Neuron (in vitro differentiated cells): ENCODE measurements at regions not wholly inside any gene's neighbourhood (a gene's known extent, or its start where the extent isn't known, plus 50 kb on each side); places are given as distances from the start of the nearest gene placed in this dataset.
"Not testable (repeated sequence)": the region's sequence is repeated elsewhere in the genome, so short reads cannot be mapped to it uniquely, and the experiment has no call there.

ENCODE experiments used
- H2AFZ ChIP-seq: one replicate; pipeline ENCODE4 v1.6.1; 2013; ENCODE audit warnings: low read depth, mild to moderate bottlenecking, inconsistent platforms, low read length, moderate library complexity
- H3K27me3 ChIP-seq: one replicate; pipeline ENCODE4 v1.6.1; 2013; ENCODE audit warnings: low read length; ENCODE audit not compliant: insufficient read depth
- H3K36me3 ChIP-seq: one replicate; pipeline ENCODE4 v1.6.1; 2013; ENCODE audit warnings: low read length; ENCODE audit not compliant: insufficient read depth
- H3K4me1 ChIP-seq: one replicate; pipeline ENCODE4 v1.6.1; 2013; ENCODE audit warnings: low read length; ENCODE audit not compliant: insufficient read depth
- H3K4me3 ChIP-seq: 2 replicates; pipeline ENCODE4 v1.5.1; 2013; ENCODE audit warnings: mild to moderate bottlenecking, low read length, moderate library complexity
- H3K9me3 ChIP-seq: one replicate; pipeline ENCODE4 v1.6.1; 2013; ENCODE audit warnings: low read length

DNA sequence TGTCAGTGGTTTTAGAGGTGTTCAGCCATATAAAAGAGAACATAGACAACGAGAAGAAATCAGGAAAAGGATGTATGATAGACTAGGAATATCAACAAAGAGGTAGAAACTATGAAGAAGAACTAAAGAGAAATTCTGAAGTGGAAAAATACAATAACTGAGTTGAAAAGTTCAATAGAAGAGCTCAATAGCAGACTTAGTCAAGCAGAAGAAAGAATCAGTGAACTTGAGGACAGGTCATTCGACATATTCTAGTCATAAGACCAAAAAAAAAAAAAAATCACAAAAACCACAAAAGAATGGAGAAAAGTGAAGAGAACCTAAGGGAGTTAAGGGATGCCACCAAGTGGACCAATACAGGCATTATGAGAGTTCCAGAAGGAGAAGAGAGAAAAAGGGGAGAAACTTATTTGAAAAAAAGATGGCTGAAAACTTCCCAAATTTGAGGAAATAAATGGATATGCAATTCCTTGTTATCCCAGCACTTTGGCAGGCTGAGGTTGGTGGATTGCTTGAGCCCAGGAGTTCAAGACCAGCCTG lies 321.2 kb downstream of the ABCC12 start:
- H3K4me3 ChIP-seq: no peak overlapping the region
- H3K9me3 ChIP-seq: peaks cover 3% of the 10 kb centered on the region
- no peak overlapping the region for H2AFZ ChIP-seq
- no peaks in the 10 kb centered on the region for H3K4me1 ChIP-seq
- peaks cover 2% of the 10 kb centered on the region for H3K27me3 ChIP-seq
- no peaks in the 10 kb centered on the region for H3K36me3 ChIP-seq

DNA sequence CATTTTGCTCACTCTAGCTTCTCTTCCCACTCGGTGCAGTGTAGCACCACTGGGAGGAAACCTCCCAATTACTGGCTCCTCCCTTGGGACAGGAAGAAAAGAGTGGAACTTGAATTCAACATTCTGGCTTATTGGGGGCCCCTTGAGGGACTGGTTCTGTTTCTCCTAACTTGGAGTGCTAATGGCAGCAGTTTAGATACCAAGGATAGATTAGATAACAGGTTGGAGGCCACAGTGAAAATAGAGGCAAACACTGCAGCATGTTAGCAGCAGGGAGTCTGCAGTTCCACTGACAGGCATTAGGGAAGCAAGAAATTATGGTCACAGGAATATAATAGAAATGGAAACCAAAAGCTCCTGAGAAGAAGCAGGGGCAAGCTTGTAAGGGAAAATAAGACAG lies 322.0 kb downstream of the ABCC12 start:
- H3K36me3 ChIP-seq: no peaks in the 10 kb centered on the region
- peaks cover 3% of the 10 kb centered on the region for H3K9me3 ChIP-seq
- H2AFZ ChIP-seq: no peak overlapping the region
- H3K4me1 ChIP-seq: no peaks in the 10 kb centered on the region
- no peak overlapping the region for H3K4me3 ChIP-seq
- peaks cover 2% of the 10 kb centered on the region for H3K27me3 ChIP-seq

GRCh38 chr16:47829850-47830600 lies 325.8 kb downstream of the ABCC12 start:
- Histone ChIP-seq H3K36me3 (no peaks in the 10 kb centered on the region), H3K9me3 (no peaks in the 10 kb centered on the region), H3K27me3 (peaks cover 2% of the 10 kb centered on the region), H2AFZ (no peak overlapping the region), H3K4me1 (no peaks in the 10 kb centered on the region), H3K4me3 (no peak overlapping the region)

GRCh38 chr16:47826070-47826469 lies 329.7 kb downstream of the ABCC12 start:
- Histone ChIP-seq H3K27me3 (peaks cover 2% of the 10 kb centered on the region), H3K9me3 (no peaks in the 10 kb centered on the region), H3K4me3 (no peak overlapping the region), H3K36me3 (no peaks in the 10 kb centered on the region), H3K4me1 (no peaks in the 10 kb centered on the region), H2AFZ (no peak overlapping the region)

DNA sequence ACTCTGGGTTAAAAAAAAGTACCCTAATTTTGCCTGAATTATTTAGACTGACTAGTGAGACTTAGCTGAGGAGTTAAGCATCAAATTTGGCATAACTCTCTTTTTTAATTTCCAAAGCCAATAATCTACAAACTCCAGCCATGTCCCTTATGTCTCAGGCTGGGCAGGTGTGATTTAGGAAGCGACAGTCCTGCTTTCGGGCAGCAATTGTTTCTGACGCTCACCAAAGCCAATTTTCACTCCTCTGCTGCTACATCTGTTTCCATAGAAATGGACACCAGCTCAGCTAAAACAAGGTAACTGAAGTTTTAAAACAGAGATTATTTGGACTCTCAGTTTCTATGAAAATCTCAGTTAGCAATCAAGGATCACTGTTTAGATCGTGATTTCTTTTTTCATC lies 338.7 kb downstream of the ABCC12 start:
- Histone ChIP-seq H2AFZ (no peak overlapping the region), H3K4me1 (no peaks in the 10 kb centered on the region), H3K27me3 (no peaks in the 10 kb centered on the region), H3K4me3 (no peak overlapping the region), H3K36me3 (no peaks in the 10 kb centered on the region), H3K9me3 (no peaks in the 10 kb centered on the region)

DNA sequence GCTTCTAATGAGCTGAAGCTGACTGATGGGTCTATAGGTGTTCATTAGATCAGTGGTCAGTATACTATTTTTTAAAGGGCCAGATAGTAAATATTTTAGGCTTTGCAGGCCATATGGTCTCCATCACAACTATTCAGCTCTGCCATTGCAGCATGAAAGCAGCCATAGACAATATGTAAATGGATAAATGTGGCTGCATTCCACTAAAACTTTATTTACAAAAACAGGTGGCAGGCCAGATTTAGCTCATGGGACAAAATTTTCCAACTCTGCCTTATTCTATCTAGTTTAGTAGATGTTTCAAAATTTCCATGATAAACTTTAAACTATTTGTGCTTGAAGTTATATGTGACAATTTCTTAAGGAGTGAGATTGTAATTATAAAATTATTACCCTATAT lies 339.3 kb downstream of the ABCC12 start:
- no peaks in the 10 kb centered on the region for H3K36me3 ChIP-seq

GRCh38 chr16:47815655-47816054 lies 340.1 kb downstream of the ABCC12 start:
- Histone ChIP-seq H3K27me3 (no peaks in the 10 kb centered on the region), H3K9me3 (no peaks in the 10 kb centered on the region), H3K4me1 (no peaks in the 10 kb centered on the region), H2AFZ (no peak overlapping the region), H3K4me3 (no peak overlapping the region), H3K36me3 (no peaks in the 10 kb centered on the region)

More for the DNA sequence above, 339.3 kb downstream of the ABCC12 start:
- no peaks in the 10 kb centered on the region for H3K9me3 ChIP-seq
- H3K4me1 ChIP-seq: no peaks in the 10 kb centered on the region
- H3K4me3 ChIP-seq: no peak overlapping the region
- H3K27me3 ChIP-seq: no peaks in the 10 kb centered on the region
- H2AFZ ChIP-seq: no peak overlapping the region

DNA sequence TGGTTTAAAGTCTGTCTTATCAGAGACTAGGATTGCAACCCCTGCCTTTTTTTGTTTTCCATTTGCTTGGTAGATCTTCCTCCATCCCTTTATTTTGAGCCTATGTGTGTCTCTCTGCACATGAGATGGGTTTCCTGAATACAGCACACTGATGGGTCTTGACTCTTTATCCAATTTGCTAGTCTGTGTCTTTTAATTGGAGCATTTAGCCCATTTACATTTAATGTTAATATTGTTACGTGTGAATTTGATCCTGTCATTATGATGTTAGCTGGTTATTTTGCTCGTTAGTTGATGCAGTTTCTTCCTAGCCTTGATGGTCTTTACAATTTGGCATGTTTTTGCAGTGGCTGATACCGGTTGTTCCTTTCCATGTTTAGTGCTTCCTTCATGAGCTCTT lies 344.0 kb downstream of the ABCC12 start:
- not testable (repeated sequence) for H2AFZ ChIP-seq, H3K4me1 ChIP-seq, H3K36me3 ChIP-seq

DNA sequence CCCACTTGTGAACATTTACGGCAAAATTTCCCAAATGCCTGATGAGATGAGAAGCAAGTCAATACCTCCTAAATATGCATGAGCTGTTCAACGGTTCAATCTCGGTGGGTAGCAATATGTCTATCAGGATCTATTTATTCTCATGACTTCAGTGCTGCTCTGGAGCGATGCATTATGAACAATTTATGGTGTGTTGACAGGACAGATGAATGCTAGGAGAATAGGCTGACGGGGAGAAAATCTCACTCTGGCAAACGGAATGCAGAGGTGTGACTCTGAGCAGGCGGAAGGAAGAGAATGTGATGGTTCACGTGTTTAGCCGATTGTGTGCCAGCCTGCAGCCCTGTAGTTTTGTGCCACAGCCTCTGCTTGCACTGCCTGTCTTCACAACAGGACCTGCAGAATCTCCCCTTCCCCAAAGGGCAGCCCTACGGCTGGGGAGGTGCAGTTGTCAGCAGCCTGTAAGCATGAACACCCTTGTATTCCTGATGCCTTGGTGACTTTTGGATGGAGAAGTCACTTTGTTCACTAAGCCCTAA lies 345.2 kb downstream of the PHKB start:
- no peaks in the 10 kb centered on the region for H3K27me3 ChIP-seq
- H3K9me3 ChIP-seq: no peaks in the 10 kb centered on the region
- H2AFZ ChIP-seq: no peak overlapping the region
- H3K36me3 ChIP-seq: no peaks in the 10 kb centered on the region
- H3K4me3 ChIP-seq: no peak overlapping the region
- H3K4me1 ChIP-seq: no peaks in the 10 kb centered on the region

More for the DNA sequence above, 344.0 kb downstream of the ABCC12 start:
- not testable (repeated sequence) for H3K4me3 ChIP-seq, H3K27me3 ChIP-seq, H3K9me3 ChIP-seq

DNA sequence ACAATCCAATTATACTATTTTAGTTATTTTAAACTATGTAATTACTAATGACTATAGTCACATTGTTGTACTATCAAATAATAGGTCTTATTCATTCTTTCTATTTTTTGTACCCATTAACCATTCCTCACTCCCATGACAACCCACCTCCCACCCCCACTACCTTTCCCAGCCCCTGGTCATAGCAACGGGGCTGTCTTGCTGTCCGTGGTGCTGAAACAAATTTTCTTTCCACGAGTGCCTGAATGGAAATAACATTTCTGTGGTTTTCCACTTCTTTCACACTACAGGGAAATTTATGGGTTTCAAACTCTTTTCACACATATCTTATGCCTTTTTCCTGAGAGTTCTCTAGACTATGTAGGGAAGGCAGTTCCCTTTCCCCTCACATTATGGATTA lies 326.6 kb downstream of the PHKB start:
- H3K27me3 ChIP-seq: no peaks in the 10 kb centered on the region
- no peak overlapping the region for H2AFZ ChIP-seq
- H3K4me3 ChIP-seq: no peak overlapping the region
- H3K4me1 ChIP-seq: no peaks in the 10 kb centered on the region
- H3K9me3 ChIP-seq: no peaks in the 10 kb centered on the region
- H3K36me3 ChIP-seq: no peaks in the 10 kb centered on the region

DNA sequence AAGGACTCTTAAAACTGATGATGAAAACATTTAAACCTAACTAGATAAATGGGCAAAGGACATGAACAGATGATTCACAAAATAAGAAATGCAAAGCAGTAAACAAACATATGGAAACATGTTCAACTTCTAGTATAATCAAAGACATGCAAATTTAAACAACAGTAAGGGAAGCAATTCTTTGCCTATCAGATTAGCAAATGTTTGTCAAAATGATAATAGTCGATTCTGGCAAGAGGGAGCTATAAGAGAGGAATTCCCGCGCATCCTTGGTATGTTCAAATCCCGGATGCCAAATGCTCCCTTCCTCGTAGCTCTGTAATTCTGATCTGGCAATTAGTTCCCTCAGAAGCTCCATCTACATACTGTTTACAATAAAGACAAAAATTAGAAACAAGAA lies 320.5 kb downstream of the PHKB start:
- Histone ChIP-seq H2AFZ (no peak overlapping the region), H3K9me3 (no peaks in the 10 kb centered on the region), H3K4me1 (peaks cover 2% of the 10 kb centered on the region), H3K27me3 (no peaks in the 10 kb centered on the region), H3K4me3 (no peak overlapping the region), H3K36me3 (no peaks in the 10 kb centered on the region)

DNA sequence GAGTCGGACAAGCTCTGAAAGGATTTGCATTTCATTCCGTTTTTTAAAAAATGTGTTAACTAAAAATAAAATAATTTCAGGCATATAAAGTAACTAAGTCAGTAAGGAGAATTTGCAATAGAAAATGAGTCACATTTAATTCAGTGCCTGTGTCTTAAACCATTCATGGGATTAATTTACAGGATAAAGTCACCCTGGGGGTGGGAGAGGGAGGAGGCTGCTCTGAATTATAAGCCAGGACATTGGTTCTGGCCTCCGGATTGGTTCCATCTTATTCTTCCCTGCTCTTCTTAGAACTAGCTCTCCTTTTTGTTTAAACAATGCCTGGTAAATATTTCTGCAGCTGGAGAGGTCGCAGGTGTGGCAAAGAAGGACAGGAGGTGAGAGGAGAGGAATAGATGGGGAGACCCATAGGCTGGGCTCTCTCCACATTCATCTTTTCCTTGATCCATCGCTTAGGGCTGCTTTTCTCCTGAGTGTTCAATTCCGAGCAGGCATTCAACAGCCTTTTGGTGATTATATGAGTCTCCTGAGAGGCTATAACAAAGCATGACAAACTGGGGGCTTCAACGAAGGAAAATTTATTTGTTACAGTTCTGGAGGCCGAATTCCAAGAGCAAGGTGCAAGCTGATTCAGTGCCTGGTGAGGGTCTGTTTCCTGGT lies 319.2 kb downstream of the PHKB start:
- Histone ChIP-seq H2AFZ (no peak overlapping the region), H3K4me3 (no peak overlapping the region), H3K9me3 (no peaks in the 10 kb centered on the region), H3K27me3 (no peaks in the 10 kb centered on the region), H3K4me1 (peaks cover 2% of the 10 kb centered on the region), H3K36me3 (no peaks in the 10 kb centered on the region)

DNA sequence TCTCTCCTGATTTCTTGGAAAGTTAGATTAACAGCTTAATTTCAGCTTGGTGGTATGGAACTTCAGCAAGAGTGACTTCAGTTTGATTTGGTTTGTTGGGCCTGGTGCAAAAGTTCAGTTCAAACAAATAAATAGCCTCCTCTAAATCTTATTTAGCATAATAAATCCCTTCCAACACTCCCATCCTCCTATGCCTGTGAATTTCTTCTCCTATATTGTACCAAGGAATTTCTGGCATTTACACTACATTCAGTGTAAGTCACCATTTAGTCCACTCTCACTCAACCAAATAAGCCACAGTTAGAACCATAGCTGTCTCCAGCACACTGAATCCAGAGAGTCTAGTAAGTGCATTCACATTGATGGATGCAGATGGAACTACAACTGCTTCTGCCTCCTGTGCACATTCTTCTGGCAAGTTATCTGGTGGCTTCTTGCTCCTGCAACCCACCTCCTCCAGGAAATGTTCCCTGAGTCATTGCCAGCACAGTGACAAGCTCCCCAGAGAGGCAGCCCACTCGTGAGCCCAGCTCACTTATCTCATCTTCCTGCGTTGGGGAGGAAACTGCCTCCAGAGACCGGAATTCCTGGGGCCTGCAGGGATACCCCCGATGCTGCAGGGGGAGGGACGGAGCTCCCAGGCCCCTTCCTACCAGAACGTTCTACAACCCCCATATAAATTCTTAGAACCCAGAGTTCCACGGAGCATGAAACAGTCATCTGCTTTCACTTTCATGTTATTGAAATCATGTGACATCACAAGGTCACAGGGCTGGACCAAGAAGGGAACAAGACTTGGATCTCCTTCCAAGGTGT lies 318.3 kb downstream of the PHKB start:
- peaks cover 5% of the 10 kb centered on the region for H3K4me1 ChIP-seq
- no peak overlapping the region for H3K4me3 ChIP-seq

More for the DNA sequence above, 318.3 kb downstream of the PHKB start:
- Histone ChIP-seq H2AFZ (no peak overlapping the region), H3K9me3 (no peaks in the 10 kb centered on the region), H3K27me3 (no peaks in the 10 kb centered on the region), H3K36me3 (no peaks in the 10 kb centered on the region)
